ENCODE measurements at regions not wholly inside any gene's neighbourhood (a gene's known extent, or its start where the extent isn't known, plus 50 kb on each side); places are given as distances from the start of the nearest gene placed in this dataset.

DNA sequence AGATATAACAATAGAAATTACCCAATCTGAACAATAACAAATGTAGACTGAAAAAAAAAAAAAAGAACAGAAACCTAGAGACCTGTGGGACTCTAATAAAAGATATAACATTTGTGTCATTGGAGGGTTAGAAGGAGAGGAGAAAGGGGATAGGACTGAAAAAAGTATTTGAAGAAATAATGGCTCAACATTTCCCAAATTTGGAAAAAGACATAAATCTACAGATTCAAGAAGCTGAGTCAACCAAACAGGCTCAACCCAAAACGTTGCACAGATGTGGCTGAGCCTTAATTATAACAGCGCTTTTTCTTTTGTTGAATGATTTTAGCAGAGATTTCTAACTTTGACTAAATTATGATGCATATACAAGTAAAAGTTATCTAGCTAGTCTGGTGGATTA is 131.3 kb downstream of the TMTC3 start:
- CTCF ChIA-PET (ENCODE audit: partially characterized antibody): no interaction called here
- H3K4me3 ChIP-seq (ENCODE audit: low read length in 2 of 2): no peak overlapping the region
- no peaks in the 10 kb centered on the region for H3K27me3 ChIP-seq (ENCODE audit: insufficient read depth, low read length)
- no peak overlapping the region for H3K4me3 Mint-ChIP-seq
- intact Hi-C loops (cut with micrococcal nuclease): no loop called here
- no peaks in the 10 kb centered on the region for H3K9me3 ChIP-seq (ENCODE audit: control insufficient read depth in 1 of 2, low read length in 2 of 2)
- no peak overlapping the region for H3K27ac Mint-ChIP-seq
- no peak for DNase-seq
- H3K4me1 ChIP-seq (ENCODE audit: insufficient read depth, low read length): no peaks in the 10 kb centered on the region
- no peak overlapping the region for H3K27ac ChIP-seq (ENCODE audit: low read depth, low read length)
- H3K36me3 ChIP-seq (ENCODE audit: insufficient read depth, low read length): no peaks in the 10 kb centered on the region
- no peaks in the 10 kb centered on the region for H3K36me3 Mint-ChIP-seq
- H3K9me3 Mint-ChIP-seq: no peaks in the 10 kb centered on the region
- no peaks in the 10 kb centered on the region for H3K27me3 Mint-ChIP-seq
- H3K4me1 Mint-ChIP-seq: no peaks in the 10 kb centered on the region
- POLR2A ChIA-PET (ENCODE audit: partially characterized antibody): no interaction called here

DNA sequence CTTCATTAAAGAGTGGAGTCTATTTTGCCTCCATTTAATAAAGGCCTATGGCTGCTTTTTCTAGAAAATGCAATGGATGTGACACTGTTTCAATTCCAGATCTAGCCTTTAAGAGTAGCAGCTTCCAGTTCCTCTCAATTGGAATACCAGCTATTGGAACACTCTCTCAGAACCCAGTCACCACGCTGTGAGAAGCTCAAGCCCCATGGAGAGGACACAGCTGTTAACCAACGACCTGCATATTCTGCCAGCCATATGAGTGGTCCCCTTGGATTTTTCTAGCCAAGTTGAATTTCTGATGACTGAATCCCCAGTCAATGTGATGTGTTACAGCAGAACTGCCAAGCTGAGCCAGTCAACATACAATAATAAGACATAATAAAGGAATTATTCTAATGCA is 131.8 kb downstream of the TMTC3 start:
- H3K36me3 Mint-ChIP-seq: no peaks in the 10 kb centered on the region
- no peaks in the 10 kb centered on the region for H3K27me3 Mint-ChIP-seq
- POLR2A ChIA-PET (ENCODE audit: partially characterized antibody): no interaction called here
- H3K9me3 ChIP-seq (ENCODE audit: control insufficient read depth in 1 of 2, low read length in 2 of 2): no peaks in the 10 kb centered on the region
- CTCF ChIA-PET (ENCODE audit: partially characterized antibody): no interaction called here
- no peak overlapping the region for H3K4me3 Mint-ChIP-seq
- no peaks in the 10 kb centered on the region for H3K4me1 Mint-ChIP-seq
- H3K36me3 ChIP-seq (ENCODE audit: insufficient read depth, low read length): no peaks in the 10 kb centered on the region
- H3K27ac Mint-ChIP-seq: no peak overlapping the region
- H3K27ac ChIP-seq (ENCODE audit: low read depth, low read length): no peak overlapping the region
- H3K4me3 ChIP-seq (ENCODE audit: low read length in 2 of 2): no peak overlapping the region
- DNase-seq: no peak
- H3K27me3 ChIP-seq (ENCODE audit: insufficient read depth, low read length): no peaks in the 10 kb centered on the region
- no peaks in the 10 kb centered on the region for H3K9me3 Mint-ChIP-seq
- H3K4me1 ChIP-seq (ENCODE audit: insufficient read depth, low read length): no peaks in the 10 kb centered on the region
- intact Hi-C loops (cut with micrococcal nuclease): no loop called here

- H3K36me3 ChIP-seq (ENCODE audit: insufficient read depth, low read length): no peaks in the 10 kb centered on the region
- Mint-ChIP-seq H3K4me3 (no peak overlapping the region), H3K27ac (no peak overlapping the region), H3K27me3 (no peaks in the 10 kb centered on the region), H3K36me3 (no peaks in the 10 kb centered on the region), H3K9me3 (peaks cover 0 to 4% (median 0%) of the 10 kb centered on the region in 8 donors), H3K4me1 (no peaks in the 10 kb centered on the region)
- H3K4me1 ChIP-seq (ENCODE audit: insufficient read depth, low read length): no peaks in the 10 kb centered on the region
- H3K4me3 ChIP-seq (ENCODE audit: low read length in 2 of 2): no peak overlapping the region
- intact Hi-C loops (cut with micrococcal nuclease): no loop called here
- no peaks in the 10 kb centered on the region for H3K27me3 ChIP-seq (ENCODE audit: insufficient read depth, low read length)
- ChIA-PET CTCF (ENCODE audit: partially characterized antibody) (no interaction called here), POLR2A (ENCODE audit: partially characterized antibody) (no interaction called here)
- H3K27ac ChIP-seq (ENCODE audit: low read depth, low read length): no peak overlapping the region
- no peaks in the 10 kb centered on the region for H3K9me3 ChIP-seq (ENCODE audit: control insufficient read depth in 1 of 2, low read length in 2 of 2)
- DNase-seq: no peak
These were observed 149.5 kb downstream of the TMTC3 start for GRCh38 chr12:88291498-88292131.

GRCh38 chr12:88298014-88298682 is 156.0 kb downstream of the TMTC3 start:
- no peak for DNase-seq
- Mint-ChIP-seq H3K36me3 (no peaks in the 10 kb centered on the region), H3K27me3 (no peaks in the 10 kb centered on the region), H3K27ac (no peak overlapping the region), H3K4me3 (no peak overlapping the region), H3K4me1 (no peaks in the 10 kb centered on the region), H3K9me3 (peaks cover 0 to 4% (median 0%) of the 10 kb centered on the region in 8 donors)
- Histone ChIP-seq H3K4me1 (ENCODE audit: insufficient read depth, low read length) (no peaks in the 10 kb centered on the region), H3K27ac (ENCODE audit: low read depth, low read length) (no peak overlapping the region), H3K4me3 (ENCODE audit: low read length in 2 of 2) (no peak overlapping the region), H3K27me3 (ENCODE audit: insufficient read depth, low read length) (no peaks in the 10 kb centered on the region), H3K9me3 (ENCODE audit: control insufficient read depth in 1 of 2, low read length in 2 of 2) (no peaks in the 10 kb centered on the region), H3K36me3 (ENCODE audit: insufficient read depth, low read length) (no peaks in the 10 kb centered on the region)
- intact Hi-C loops (cut with micrococcal nuclease): no loop called here
- ChIA-PET POLR2A (ENCODE audit: partially characterized antibody) (no interaction called here), CTCF (ENCODE audit: partially characterized antibody) (no interaction called here)

- Mint-ChIP-seq H3K27ac (no peak overlapping the region), H3K4me3 (no peak overlapping the region), H3K36me3 (no peaks in the 10 kb centered on the region), H3K9me3 (peaks cover 0 to 4% (median 0%) of the 10 kb centered on the region in 8 donors), H3K4me1 (no peaks in the 10 kb centered on the region), H3K27me3 (no peaks in the 10 kb centered on the region)
- H3K4me3 ChIP-seq (ENCODE audit: low read length in 2 of 2): no peak overlapping the region
- H3K27me3 ChIP-seq (ENCODE audit: insufficient read depth, low read length): no peaks in the 10 kb centered on the region
- H3K36me3 ChIP-seq (ENCODE audit: insufficient read depth, low read length): no peaks in the 10 kb centered on the region
- POLR2A ChIA-PET (ENCODE audit: partially characterized antibody): no interaction called here
- no peaks in the 10 kb centered on the region for H3K9me3 ChIP-seq (ENCODE audit: control insufficient read depth in 1 of 2, low read length in 2 of 2)
- DNase-seq: no peak
- intact Hi-C loops (cut with micrococcal nuclease): no loop called here
- H3K27ac ChIP-seq (ENCODE audit: low read depth, low read length): no peak overlapping the region
- CTCF ChIA-PET (ENCODE audit: partially characterized antibody): no interaction called here
- no peaks in the 10 kb centered on the region for H3K4me1 ChIP-seq (ENCODE audit: insufficient read depth, low read length)
These were observed 156.7 kb downstream of the TMTC3 start for GRCh38 chr12:88298761-88299242.

- Mint-ChIP-seq H3K36me3 (no peaks in the 10 kb centered on the region), H3K27ac (no peak overlapping the region), H3K27me3 (no peaks in the 10 kb centered on the region), H3K4me3 (no peak overlapping the region), H3K4me1 (no peaks in the 10 kb centered on the region), H3K9me3 (peaks cover 0 to 4% (median 0%) of the 10 kb centered on the region in 8 donors)
- no peaks in the 10 kb centered on the region for H3K36me3 ChIP-seq (ENCODE audit: insufficient read depth, low read length)
- H3K27me3 ChIP-seq (ENCODE audit: insufficient read depth, low read length): no peaks in the 10 kb centered on the region
- DNase-seq: no peak
- no peaks in the 10 kb centered on the region for H3K4me1 ChIP-seq (ENCODE audit: insufficient read depth, low read length)
- ChIA-PET POLR2A (ENCODE audit: partially characterized antibody) (no interaction called here), CTCF (ENCODE audit: partially characterized antibody) (no interaction called here)
- no peak overlapping the region for H3K27ac ChIP-seq (ENCODE audit: low read depth, low read length)
- H3K9me3 ChIP-seq (ENCODE audit: control insufficient read depth in 1 of 2, low read length in 2 of 2): no peaks in the 10 kb centered on the region
- no peak overlapping the region for H3K4me3 ChIP-seq (ENCODE audit: low read length in 2 of 2)
- intact Hi-C loops (cut with micrococcal nuclease): no loop called here
These were observed 157.5 kb downstream of the TMTC3 start for GRCh38 chr12:88299567-88300101.

- H3K4me3 ChIP-seq (ENCODE audit: low read length in 2 of 2): no peak overlapping the region
- Mint-ChIP-seq H3K36me3 (no peaks in the 10 kb centered on the region), H3K4me1 (no peaks in the 10 kb centered on the region), H3K9me3 (peaks cover 0 to 2% (median 0%) of the 10 kb centered on the region in 8 donors), H3K27me3 (no peaks in the 10 kb centered on the region), H3K27ac (no peak overlapping the region), H3K4me3 (no peak overlapping the region)
- ChIA-PET CTCF (ENCODE audit: partially characterized antibody) (no interaction called here), POLR2A (ENCODE audit: partially characterized antibody) (no interaction called here)
- no peak for DNase-seq
- H3K27me3 ChIP-seq (ENCODE audit: insufficient read depth, low read length): no peaks in the 10 kb centered on the region
- intact Hi-C loops (cut with micrococcal nuclease): no loop called here
- H3K4me1 ChIP-seq (ENCODE audit: insufficient read depth, low read length): no peaks in the 10 kb centered on the region
- no peak overlapping the region for H3K27ac ChIP-seq (ENCODE audit: low read depth, low read length)
- H3K36me3 ChIP-seq (ENCODE audit: insufficient read depth, low read length): no peaks in the 10 kb centered on the region
- H3K9me3 ChIP-seq (ENCODE audit: control insufficient read depth in 1 of 2, low read length in 2 of 2): no peaks in the 10 kb centered on the region
These were observed 158.8 kb downstream of the TMTC3 start for GRCh38 chr12:88300931-88301330.
